HL-60 (cell line): ENCODE measurements at regions not wholly inside any gene's neighbourhood (a gene's known extent, or its start where the extent isn't known, plus 50 kb on each side); places are given as distances from the start of the nearest gene placed in this dataset.
"Not testable (repeated sequence)": the region's sequence is repeated elsewhere in the genome, so short reads cannot be mapped to it uniquely, and the experiment has no call there.

ENCODE experiments used
- DNase-seq, 2 experiments: peaks; one replicate each; pipeline ENCODE4 v3.0.0-alpha.2; 2010 to 2020; ENCODE audit warnings: low read depth in 1 of 2, low spot score in 1 of 2
- H3K27ac ChIP-seq: fragments of 250-450 bp; sonication (Bioruptor Pico); replicated peaks from 2 replicates; pipeline ENCODE4 v1.5.1; 2020; ENCODE audit warnings: mild to moderate bottlenecking, moderate library complexity
- H3K27me3 ChIP-seq: fragments of 250-450 bp; sonication (Bioruptor Pico); 2 replicates; pipeline ENCODE4 v1.5.1; 2021; ENCODE audit warnings: mild to moderate bottlenecking, moderate library complexity; ENCODE audit not compliant: insufficient read depth, poor library complexity, severe bottlenecking
- H3K4me3 ChIP-seq: replicated peaks from 2 replicates; pipeline ENCODE4 v1.5.1; 2011; ENCODE audit warnings: mild to moderate bottlenecking, control low read depth, low read length; ENCODE audit not compliant: insufficient read depth
- CTCF ChIP-seq: IDR thresholded peaks from one replicate; pipeline ENCODE4 v1.5.1; 2011; ENCODE audit warnings: low read length, control low read depth, inconsistent platforms; ENCODE audit not compliant: insufficient read depth
- GABPA ChIP-seq: IDR thresholded peaks from 2 replicates; pipeline ENCODE4 v1.6.1; 2012; ENCODE audit warnings: low read depth
- POLR2AphosphoS5 ChIP-seq: IDR thresholded peaks from 2 replicates; pipeline ENCODE4 v1.6.1; 2012; ENCODE audit warnings: low read depth
- REST ChIP-seq: IDR thresholded peaks from 2 replicates; pipeline ENCODE4 v1.6.1; 2012; ENCODE audit warnings: low read depth; ENCODE audit not compliant: insufficient replicate concordance
- SPI1 ChIP-seq: IDR thresholded peaks from 2 replicates; pipeline ENCODE4 v1.6.1; 2012; ENCODE audit warnings: low read depth, mild to moderate bottlenecking, borderline replicate concordance

DNA sequence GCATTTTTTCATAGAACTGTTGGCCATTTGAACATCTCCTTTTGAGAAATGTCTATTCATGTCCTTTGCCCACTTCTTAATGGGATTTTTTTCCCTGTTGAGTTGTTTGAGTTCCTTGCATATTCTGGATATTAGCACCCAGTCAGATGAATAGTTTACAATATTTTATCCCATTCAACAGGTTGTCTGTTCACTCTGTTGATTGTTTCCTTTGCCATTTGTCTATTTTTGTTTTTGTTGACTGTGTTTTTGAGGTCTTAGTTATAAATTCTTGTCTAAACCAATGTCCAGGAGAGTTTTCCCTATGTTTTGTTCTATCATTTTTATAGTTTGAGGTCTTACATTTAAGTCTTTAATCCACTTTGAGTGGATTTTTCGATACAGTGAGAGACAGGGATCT lies 139.0 kb upstream of the TNPO1 start:
- TF ChIP-seq REST (no peak), CTCF (no peak), SPI1 (no peak), GABPA (no peak), POLR2AphosphoS5 (no peak)
- DNase-seq: no peak
- Histone ChIP-seq H3K27ac (no peak overlapping the region), H3K4me3 (no peak overlapping the region), H3K27me3 (no peaks in the 10 kb centered on the region)

DNA sequence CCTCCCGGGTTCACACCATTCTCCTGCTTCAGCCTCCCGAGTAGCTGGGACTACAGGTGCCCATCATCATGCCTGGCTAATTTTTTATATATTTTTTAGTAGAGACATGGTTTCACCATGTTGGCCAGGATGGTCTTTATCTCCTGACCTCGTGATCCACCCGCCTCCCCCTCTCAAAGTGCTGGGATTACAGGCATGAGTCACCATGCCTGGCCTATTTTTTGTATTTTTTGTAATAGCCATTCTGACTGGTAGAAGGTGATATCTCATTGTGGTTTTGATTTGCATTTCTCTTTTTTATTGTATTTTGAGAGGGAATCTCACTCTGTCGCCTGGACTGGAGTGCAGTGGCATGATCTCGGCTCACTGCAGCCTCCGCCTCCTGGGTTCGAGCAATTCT lies 139.6 kb upstream of the TNPO1 start:
- not testable (repeated sequence) for DNase-seq, H3K27me3 ChIP-seq, H3K27ac ChIP-seq

GRCh38 chr5:72673623-72674022 lies 142.8 kb upstream of the TNPO1 start:
- no peak overlapping the region for H3K27ac ChIP-seq
- no peak for DNase-seq
- no peaks in the 10 kb centered on the region for H3K27me3 ChIP-seq
- H3K4me3 ChIP-seq: no peak overlapping the region
- TF ChIP-seq CTCF: no peak

More for the DNA sequence above, 139.6 kb upstream of the TNPO1 start:
- not testable (repeated sequence) for H3K4me3 ChIP-seq

DNA sequence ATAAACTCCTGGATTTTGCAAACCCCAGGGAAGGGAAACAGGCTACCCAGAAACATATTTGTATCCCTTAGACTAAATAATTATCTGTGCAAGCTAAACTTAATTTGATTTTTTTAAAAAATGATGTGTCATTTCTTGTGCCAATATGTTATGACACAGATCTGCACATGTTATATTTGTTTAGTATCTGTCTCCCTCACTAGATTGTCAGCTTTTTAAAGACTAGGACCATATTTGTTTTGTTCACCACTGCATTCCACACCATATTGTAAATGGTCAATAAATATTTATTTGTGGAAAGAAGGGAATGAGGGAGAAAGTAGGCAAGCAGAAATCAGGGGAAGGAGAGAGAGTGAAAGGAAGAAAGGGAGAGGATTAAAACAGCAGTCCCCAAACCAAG lies 143.3 kb upstream of the TNPO1 start:
- TF ChIP-seq POLR2AphosphoS5 (no peak), GABPA (no peak), REST (no peak), CTCF (no peak), SPI1 (no peak)
- H3K27ac ChIP-seq: no peak overlapping the region
- no peaks in the 10 kb centered on the region for H3K27me3 ChIP-seq
- H3K4me3 ChIP-seq: no peak overlapping the region
- no peak for DNase-seq
